ENCODE measurements at regions not wholly inside any gene's neighbourhood (a gene's known extent, or its start where the extent isn't known, plus 50 kb on each side); places are given as distances from the start of the nearest gene placed in this dataset.

- no peak for DNase-seq (ENCODE audit: insufficient read length, low spot score, missing footprints)
- Histone ChIP-seq H3K4me3 (ENCODE audit: insufficient read depth, low read length) (peak overlapping the region; percentile 11), H3K9me3 (ENCODE audit: low read depth, low read length) (no peaks in the 10 kb centered on the region), H3K36me3 (ENCODE audit: insufficient read depth, low read length) (no peaks in the 10 kb centered on the region), H3K79me2 (ENCODE audit: insufficient read depth, low read length) (no peaks in the 10 kb centered on the region), H2AFZ (ENCODE audit: low read length) (peak overlapping the region; percentile 81), H3K4me1 (ENCODE audit: insufficient read depth, low read length) (peaks cover 33% of the 10 kb centered on the region), H4K20me1 (ENCODE audit: insufficient read depth, low read length) (no peaks in the 10 kb centered on the region), H3K27ac (ENCODE audit: low read depth, low read length) (peak overlapping the region; percentile 32), H3K27me3 (ENCODE audit: insufficient read depth, low read length) (no peaks in the 10 kb centered on the region), H3K4me2 (ENCODE audit: insufficient read depth, low read length) (peak overlapping the region; percentile 44)
- no peak for TF ChIP-seq CTCF (IDR thresholded peaks at IDR 0.05; ENCODE audit: extremely low read depth, low read depth, low read length)
These were observed 102.3 kb downstream of the LIPG start for GRCh38 chr18:49663899-49664890.

GRCh38 chr18:49662506-49662905, 100.6 kb downstream of the LIPG start:
- H3K9me3 ChIP-seq (ENCODE audit: low read depth, low read length): no peaks in the 10 kb centered on the region
- no peaks in the 10 kb centered on the region for H3K27me3 ChIP-seq (ENCODE audit: insufficient read depth, low read length)
- H3K79me2 ChIP-seq (ENCODE audit: insufficient read depth, low read length): no peaks in the 10 kb centered on the region
- no peaks in the 10 kb centered on the region for H3K36me3 ChIP-seq (ENCODE audit: insufficient read depth, low read length)
- H2AFZ ChIP-seq (ENCODE audit: low read length): no peak overlapping the region
- no peak for DNase-seq (ENCODE audit: insufficient read length, low spot score, missing footprints)
- no peaks in the 10 kb centered on the region for H4K20me1 ChIP-seq (ENCODE audit: insufficient read depth, low read length)
- no peak overlapping the region for H3K4me3 ChIP-seq (ENCODE audit: insufficient read depth, low read length)
- peaks cover 30% of the 10 kb centered on the region for H3K4me1 ChIP-seq (ENCODE audit: insufficient read depth, low read length)
- no peak overlapping the region for H3K4me2 ChIP-seq (ENCODE audit: insufficient read depth, low read length)
- no peak for TF ChIP-seq CTCF (IDR thresholded peaks at IDR 0.05; ENCODE audit: extremely low read depth, low read depth, low read length)
- no peak overlapping the region for H3K27ac ChIP-seq (ENCODE audit: low read depth, low read length)

- no peaks in the 10 kb centered on the region for H3K27me3 ChIP-seq (ENCODE audit: insufficient read depth, low read length)
- no peak for TF ChIP-seq CTCF (IDR thresholded peaks at IDR 0.05; ENCODE audit: extremely low read depth, low read depth, low read length)
- no peak overlapping the region for H3K4me3 ChIP-seq (ENCODE audit: insufficient read depth, low read length)
- H3K36me3 ChIP-seq (ENCODE audit: insufficient read depth, low read length): no peaks in the 10 kb centered on the region
- no peaks in the 10 kb centered on the region for H3K79me2 ChIP-seq (ENCODE audit: insufficient read depth, low read length)
- no peaks in the 10 kb centered on the region for H3K9me3 ChIP-seq (ENCODE audit: low read depth, low read length)
- H3K27ac ChIP-seq (ENCODE audit: low read depth, low read length): no peak overlapping the region
- peaks cover 5% of the 10 kb centered on the region for H3K4me1 ChIP-seq (ENCODE audit: insufficient read depth, low read length)
- no peak overlapping the region for H2AFZ ChIP-seq (ENCODE audit: low read length)
- no peak overlapping the region for H3K4me2 ChIP-seq (ENCODE audit: insufficient read depth, low read length)
- no peaks in the 10 kb centered on the region for H4K20me1 ChIP-seq (ENCODE audit: insufficient read depth, low read length)
- no peak for DNase-seq (ENCODE audit: insufficient read length, low spot score, missing footprints)
These were observed 97.1 kb downstream of the LIPG start for GRCh38 chr18:49658823-49659404.

GRCh38 chr18:49656073-49656692, 94.3 kb downstream of the LIPG start:
- no peak for TF ChIP-seq CTCF (IDR thresholded peaks at IDR 0.05; ENCODE audit: extremely low read depth, low read depth, low read length)
- H3K4me3 ChIP-seq (ENCODE audit: insufficient read depth, low read length): no peak overlapping the region
- H2AFZ ChIP-seq (ENCODE audit: low read length): no peak overlapping the region
- H4K20me1 ChIP-seq (ENCODE audit: insufficient read depth, low read length): no peaks in the 10 kb centered on the region
- no peaks in the 10 kb centered on the region for H3K9me3 ChIP-seq (ENCODE audit: low read depth, low read length)
- no peak overlapping the region for H3K27ac ChIP-seq (ENCODE audit: low read depth, low read length)
- DNase-seq (ENCODE audit: insufficient read length, low spot score, missing footprints): no peak
- no peak overlapping the region for H3K4me2 ChIP-seq (ENCODE audit: insufficient read depth, low read length)
- no peaks in the 10 kb centered on the region for H3K27me3 ChIP-seq (ENCODE audit: insufficient read depth, low read length)
- H3K36me3 ChIP-seq (ENCODE audit: insufficient read depth, low read length): no peaks in the 10 kb centered on the region
- no peaks in the 10 kb centered on the region for H3K79me2 ChIP-seq (ENCODE audit: insufficient read depth, low read length)
- no peaks in the 10 kb centered on the region for H3K4me1 ChIP-seq (ENCODE audit: insufficient read depth, low read length)
